ENCODE measurements at regions not wholly inside any gene's neighbourhood (a gene's known extent, or its start where the extent isn't known, plus 50 kb on each side); places are given as distances from the start of the nearest gene placed in this dataset.
A peak's percentile ranks its signal among the peaks of the same experiment; 100 is the strongest.
"Not testable (repeated sequence)": the region's sequence is repeated elsewhere in the genome, so short reads cannot be mapped to it uniquely, and the experiment has no call there.

DNA sequence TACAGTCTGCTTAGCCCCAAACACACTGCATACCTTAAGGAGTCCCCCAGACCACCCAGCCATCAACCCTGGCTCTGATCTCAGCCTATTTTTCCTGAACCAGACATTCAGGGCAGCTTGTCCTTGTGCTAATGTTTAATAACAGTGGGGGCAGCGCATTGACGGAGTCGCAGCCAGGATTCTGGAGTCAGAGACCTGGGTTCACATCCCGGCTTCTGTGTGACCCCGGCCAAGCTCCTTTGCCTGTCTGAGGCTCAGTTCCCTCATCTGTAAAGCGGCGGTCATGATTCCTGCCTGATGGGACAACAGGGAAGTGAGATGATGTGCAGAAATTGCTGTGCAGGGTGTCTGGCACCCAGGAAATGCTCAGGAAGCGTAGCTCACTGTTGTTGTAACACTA, 63.1 kb downstream of the MATN1 start:
- DNase-seq: peak; percentile 48

DNA sequence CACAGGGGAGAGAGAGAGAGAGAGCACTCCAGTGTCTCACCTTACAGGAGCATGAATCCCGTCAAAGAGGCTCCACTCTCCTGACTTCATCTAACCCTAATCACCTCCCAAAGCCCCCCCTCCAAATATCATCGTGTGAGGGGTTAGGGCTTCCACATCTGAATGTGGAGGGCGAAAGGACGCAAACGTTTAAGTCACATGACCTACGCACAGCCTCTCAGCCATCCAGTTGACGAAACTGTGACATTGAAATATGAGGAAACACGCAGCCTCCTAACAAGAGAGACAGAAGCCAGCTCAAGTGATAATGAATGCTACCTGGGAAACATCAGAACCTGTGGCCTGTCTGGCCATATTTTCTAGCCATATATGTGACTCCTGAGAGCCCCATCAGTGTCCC, 63.7 kb downstream of the MATN1 start:
- DNase-seq: no peak

DNA sequence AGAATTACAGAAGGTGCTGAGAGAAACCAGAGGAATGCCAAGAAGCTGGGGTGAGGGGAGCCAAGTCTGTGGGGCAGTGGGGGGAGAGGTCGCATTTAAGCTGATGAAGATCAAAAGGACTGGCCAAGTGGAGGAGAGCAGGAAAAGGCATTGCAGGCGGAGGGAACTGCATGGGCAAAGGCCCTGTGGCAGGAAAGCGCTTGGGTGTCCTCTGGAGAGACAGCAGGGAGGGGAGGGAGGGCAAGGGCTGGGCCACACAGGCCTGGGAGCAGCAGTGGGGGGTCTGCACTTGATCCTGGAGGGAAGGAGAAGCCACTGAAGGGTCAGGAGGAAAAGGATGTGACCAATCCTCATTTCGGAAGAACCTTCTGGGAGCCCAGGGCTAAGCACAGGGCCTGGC, 65.0 kb downstream of the MATN1 start:
- DNase-seq: peak; percentile 46

DNA sequence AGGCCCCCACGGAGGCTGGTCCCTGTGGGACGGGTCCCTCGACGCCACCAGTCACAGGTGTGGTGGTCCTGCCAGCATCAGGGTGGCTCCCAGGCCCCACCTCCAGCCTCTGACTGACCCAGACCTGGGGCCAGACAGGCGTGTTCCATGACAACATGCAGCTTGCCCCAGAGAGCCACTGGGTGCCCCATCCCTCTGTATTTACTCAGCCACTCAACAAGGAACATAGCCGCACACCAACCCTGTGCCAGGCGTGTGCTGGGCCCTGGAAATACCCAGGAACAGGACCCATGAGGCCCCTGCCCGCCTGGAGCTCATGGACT, 65.4 kb downstream of the MATN1 start:
- no peak for DNase-seq

DNA sequence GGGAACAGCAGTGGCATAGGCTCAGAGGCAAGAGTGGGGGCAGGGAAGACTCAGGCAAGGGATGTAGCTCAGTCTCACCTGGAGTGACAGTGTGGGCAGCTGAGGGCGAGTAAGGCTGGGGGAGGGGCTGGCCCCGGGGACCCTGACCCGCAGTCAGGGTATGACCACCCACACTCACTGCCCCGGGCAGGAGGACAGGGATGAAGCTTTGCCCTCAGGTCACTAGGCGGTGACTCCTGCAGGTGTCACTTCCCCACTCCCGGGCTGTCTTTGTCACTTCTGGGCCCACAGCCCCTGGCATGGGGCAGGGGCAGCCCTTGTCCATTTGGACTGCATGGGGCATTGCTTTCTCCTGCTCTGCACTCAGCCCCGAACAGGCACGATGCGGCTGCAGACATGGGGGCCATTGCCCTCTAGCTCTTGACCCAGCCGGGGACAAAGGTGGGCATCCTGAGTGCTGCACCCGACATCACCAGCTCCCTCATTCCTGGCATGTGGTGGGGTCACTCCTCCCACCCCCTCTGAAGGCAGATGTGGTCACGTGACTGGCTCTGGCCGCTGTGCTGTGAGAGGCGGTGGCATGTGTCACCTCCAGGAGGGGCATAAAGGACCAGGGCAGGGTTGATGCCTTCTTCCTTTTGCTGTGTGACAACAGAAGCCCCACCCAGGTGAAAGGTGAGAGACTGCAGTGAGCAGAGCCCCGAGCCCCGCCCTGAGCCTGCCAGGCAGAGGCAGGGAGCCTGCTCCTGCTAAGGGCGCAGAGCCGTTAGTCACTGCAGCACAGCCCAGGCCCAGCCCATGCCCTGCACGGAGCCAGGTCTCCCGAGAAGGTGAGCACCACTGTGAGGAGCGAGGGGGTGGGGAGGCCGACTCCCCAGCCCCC, 66.0 kb downstream of the MATN1 start:
- peak; percentile 59 for DNase-seq

DNA sequence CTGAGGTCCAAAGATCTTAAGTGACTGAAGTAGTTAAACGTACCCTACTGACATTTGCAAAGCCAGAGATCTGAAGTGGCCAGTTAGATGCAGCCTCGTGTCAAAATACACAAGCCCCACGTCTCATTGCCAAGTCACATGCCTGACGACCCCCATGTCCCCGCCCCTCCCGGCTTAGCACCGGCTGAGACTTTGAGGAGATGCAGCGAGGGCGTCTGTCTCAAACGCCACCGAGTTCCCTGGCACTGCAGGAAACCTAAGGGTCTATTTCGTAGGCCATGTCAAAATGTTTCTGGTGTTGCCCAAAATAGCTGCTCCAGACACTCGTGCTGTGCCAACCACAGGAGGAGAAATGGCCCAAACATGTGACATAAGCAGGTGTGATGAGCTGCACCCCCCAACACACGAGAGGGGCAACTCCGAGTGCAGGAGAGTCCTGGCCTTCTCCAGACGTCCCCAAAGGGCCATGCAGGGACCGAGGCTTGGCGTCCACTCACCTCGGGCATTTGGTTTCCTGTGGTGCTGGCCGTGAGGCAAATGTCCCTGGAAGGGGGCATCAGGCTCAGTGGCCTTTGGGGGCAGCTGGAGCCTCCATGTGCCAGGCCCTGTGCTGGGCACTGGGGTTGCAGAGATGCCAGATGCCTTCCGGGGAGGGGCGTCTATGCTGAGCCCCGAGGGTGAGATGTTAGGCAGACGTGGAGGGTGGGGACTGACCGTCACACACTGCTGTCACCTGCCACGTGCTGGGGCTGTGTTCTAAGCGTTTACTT, 67.0 kb downstream of the MATN1 start:
- peak; percentile 46 for DNase-seq

DNA sequence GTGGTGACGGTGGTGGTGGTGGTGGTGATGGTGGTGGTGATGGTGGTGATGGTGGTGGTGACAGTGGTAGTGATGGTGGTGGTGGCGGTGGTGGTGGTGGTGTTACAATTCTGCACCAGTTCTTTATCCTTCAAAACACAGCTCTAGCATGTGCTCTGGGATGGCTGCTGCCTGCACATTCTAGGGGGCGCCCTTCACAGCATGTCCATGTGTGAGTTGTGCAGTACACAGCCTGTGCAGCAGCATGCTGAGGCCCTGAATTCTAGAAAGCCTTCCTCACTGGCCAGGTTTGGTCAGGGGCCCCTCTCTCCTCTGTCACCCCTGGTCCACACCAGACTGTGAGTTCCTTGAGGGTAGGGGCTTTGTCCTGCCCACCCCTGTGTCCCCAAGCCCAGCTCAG, 67.7 kb downstream of the MATN1 start:
- no peak for DNase-seq

DNA sequence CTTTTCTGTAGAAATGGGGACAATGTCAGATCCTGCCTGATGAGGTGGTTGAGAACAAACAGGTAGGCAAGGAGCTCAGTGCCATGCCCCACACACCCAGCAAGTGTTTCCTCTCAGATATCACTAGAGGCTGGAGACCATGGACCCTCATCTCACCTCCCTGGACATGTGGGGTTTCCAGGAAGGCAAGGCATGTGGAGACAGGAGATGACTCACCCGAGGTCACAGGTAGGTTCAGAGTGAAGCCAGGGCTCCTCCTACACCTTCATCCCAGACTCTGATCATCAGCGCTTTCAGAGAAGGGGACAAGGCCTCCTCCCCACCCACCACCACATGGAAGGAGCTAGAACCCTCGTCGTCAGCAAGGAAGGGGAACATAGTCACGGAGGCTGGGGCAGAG, 69.2 kb downstream of the MATN1 start:
- DNase-seq: no peak

DNA sequence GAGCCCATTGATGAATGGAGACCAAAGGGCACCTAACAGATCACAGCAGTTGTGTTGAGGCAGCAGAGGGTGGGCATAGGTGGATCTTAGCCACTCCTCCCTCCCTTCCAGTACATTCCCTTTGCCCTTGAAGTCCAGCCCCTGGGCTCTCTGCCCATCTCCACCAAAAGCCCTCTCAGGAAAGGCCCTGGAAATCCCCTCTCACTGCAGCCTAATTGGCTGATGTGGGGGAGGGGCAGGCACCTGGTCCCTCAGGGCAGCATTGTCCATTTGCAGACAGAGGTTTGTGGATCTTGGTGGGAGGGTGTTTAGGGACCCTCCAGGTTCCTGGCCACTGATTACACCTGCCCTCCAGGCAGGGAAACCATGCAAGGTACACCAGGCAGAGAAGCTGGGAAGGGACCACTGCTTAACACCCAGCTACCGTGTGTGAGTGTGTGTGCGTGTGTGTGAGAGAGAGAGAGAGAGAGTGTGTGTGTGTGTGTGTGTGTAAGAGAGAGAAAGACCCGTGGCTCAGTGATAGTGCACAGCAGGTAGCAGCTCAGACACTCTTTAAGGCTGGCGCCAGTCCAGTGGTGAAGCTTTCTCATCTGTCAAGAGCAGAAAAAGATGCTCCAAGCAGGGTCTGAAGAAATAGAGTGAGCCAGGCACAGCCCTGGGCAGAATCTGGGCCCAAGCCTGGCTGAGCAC, 71.1 kb downstream of the MATN1 start:
- DNase-seq: no peak

DNA sequence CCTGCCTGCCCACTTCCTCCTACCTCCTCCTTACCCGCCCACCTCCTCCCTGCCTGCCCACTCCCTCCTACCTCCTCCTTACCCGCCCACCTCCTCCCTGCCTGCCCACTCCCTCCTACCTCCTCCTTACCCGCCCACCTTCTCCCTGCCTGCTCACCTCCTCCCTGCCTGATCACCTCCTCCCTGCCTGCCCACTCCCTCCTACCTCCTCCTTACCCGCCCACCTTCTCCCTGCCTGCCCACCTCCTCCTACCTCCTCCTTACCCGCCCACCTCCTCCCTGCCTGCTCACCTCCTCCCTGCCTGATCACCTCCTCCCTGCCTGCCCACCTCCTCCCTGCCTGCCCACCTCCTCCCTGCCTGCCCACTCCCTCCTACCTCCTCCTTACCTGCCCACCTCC, 72.0 kb downstream of the MATN1 start:
- DNase-seq: not testable (repeated sequence)

DNA sequence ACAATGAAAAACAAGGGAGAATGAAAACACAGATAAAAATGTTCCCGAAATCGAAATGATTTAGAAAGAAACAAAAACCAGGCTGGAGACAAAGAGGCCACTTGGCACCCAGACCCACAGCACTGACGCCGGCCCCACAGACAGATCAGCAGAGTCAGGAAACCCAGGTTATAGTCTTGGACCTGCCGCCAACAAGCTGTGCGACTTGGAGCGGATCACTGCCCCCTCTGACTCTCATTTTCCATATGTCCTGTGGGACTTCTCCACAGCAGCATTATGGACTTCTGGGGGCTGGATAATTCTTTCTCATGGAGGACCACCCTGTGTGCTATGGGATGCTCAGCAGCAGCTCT, 72.4 kb downstream of the MATN1 start:
- no peak for DNase-seq

DNA sequence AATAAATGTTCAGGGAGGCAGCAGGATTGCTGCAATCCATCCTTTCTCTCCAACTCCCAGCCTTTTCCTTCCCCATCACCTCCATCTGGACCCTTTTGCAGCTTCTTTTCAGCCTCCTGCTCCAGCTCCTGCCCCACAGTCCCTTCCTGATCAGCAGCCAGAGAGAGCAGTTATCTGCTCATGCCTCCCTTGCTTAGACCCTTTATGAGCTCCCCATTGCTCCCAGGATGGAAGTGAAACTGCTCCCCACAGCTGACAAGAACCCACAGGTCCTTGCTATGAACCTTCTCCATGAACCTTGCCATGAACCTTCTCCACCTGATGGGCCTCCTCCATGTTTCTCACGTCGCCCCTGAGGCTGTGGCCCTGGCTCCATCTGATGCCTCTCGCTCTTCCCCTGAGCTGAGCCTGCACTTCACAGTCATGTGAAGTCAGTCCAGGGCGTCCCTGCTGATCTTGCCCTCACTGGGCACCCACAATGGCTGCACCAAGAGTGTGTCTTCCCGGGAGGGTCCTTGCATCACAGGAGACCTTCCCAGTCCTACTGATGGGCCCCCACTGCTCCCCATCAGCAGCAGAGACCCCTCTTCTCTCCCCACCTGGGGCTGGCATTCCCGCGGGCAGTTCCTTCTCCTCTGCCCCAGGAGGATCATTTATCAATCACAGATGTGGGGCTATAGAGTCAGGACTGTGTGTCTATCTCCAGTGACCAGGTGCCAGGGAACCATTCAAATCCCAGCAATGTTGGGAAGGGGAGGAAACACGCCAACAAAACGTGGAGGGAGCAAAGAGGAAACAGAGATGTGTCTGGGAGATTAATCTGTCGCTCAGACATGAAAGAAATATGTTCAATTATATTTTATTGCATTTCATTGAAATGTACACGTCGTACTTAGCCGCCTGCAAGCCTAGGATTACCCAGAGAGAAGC, 73.1 kb downstream of the MATN1 start:
- DNase-seq: no peak

DNA sequence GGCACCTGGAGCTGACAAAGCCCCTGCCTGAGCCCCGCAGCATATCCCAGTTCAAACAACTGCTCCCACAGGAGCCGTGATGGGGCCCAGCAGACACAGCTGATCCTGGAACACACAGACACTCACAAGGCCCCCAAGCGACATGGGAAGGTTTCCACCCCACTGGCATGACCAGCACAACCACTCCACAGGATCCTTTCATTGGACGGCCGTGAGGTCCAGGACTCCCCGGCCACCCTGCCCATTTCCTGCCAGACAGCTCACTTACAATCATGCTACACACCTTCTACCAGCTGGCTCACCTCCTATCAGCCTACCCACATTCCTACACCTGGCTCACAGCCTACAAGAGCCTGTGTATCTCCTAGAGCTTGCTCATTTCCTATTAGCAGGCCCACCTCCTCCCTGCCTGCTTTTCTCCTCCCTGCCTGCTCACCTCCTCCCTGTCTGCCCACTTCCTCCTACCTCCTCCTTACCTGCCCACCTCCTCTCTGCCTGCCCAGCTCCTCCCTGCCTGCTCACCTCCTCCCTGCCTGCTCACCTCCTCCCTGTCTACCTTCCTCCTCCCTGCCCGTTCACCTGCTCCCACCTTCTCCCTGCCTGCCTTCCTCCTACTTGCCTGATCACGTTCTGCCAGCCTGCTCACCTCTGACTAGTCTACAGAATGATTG, 73.9 kb downstream of the MATN1 start:
- no peak for DNase-seq

DNA sequence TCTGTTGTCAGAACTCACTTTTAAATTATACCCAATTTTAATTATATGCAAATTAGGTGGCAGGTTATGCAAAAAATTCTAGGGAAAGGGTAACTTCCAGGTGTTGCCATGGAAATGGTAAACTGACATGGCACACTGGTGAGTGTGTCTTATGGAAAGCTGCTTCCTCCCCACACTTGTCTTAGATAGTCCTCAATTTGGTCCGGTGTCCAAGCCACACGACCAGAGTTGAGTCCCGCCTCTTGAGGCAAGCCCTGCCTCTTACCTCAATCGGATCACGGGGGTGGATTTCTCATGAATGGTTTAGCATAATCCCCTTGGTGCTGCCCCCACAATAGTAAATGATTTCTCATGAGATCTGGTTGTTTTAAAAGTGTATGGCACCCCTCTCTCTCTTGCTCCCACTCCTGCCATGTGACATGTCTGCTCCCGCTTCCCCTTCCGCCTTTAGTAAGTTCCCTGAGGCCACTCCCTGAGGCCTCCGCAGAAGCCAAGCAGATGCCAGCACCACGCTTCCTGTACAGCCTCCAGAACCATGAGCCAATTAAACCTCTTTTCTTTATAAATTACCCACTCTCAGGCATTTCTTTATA, 74.9 kb downstream of the MATN1 start:
- no peak for DNase-seq

DNA sequence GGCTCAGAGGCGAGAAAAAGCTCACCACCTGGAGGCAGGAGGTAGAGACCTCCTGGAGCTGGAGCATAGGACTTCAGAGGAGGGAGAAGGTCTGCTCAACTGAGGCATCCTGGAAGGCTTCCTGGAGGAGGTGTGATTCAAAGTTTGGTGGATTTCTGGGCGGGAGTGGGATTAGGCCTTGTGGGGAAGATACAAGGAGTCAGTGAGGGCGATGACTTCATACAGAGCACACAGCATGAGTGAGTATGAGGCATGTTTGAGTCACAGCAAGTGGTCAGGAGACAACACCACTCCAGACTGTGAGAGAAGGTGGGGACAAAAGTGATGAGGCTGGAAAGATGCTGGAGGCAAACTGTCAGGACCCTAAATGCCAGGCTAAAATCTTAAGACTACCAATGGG, 77.6 kb downstream of the MATN1 start:
- no peak for DNase-seq

DNA sequence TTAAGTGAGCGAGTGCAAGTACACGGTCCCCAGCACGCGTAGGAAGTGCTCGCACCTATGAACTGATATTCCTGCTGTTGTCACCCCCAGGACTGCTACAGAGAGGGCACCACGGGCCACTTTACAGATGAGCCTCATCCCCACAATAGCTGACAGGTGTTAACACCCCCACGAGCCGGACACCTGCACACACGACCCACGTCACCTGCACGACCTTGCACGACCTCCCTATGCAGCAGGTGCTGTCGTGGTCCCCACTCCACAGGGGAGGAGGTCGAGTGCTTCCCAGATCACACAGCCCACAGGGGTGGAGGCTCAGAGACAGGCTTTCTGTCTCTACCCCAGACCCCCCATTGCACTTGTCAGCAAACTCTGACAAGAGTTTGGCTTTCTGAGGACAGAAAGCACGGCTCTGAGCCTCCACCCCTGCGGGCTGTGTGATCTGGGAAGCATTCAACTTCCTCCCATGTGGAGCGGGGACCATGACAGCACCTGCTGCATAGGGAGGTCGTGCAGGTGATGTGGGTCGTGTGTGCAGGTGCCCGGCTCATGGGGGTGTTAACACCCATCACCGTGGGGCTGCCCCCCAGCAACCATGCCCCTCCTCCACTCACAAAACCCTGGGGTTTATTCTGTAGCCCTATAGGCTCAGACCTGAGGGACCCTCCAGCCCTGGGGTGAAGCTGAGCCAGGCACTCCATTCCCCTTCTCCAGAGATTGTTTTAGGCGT, 80.8 kb downstream of the MATN1 start:
- no peak for DNase-seq

DNA sequence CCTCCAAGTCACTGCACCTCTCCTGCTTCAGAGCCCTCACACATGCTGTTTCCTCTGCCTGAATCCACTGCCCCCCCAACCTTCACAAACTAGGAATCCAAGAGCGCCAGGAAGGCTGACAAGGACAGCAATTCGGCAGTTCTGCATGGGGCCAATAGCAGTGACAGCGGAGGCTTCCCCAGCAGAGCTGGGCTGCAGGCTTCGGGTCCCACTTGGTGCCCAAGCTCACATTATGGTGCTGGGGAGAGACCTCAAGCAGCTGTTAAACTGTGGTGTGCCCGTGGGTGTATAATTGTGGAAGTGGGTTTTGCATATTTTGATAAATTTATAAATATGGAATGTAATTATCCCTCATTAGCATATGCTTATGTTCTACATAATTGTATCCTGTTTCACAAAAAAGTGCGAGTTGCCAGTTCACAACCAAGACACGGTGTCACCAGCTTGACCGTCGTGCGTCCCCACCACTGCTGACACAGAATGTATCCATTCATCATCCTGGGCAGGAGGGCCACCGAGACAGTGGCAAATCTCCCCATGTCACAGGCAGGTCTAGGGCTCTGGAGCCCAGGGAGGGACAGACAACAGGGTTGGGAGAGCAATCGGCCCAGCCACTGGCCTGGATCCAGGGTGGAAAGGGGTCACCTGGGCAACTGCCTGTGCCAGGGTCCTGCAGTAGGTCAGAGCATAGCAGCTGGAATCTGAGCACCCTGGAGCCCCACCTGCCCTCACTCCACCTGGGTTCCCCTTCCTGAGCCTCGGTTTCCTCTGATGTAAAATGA, 81.6 kb downstream of the MATN1 start:
- no peak for DNase-seq

DNA sequence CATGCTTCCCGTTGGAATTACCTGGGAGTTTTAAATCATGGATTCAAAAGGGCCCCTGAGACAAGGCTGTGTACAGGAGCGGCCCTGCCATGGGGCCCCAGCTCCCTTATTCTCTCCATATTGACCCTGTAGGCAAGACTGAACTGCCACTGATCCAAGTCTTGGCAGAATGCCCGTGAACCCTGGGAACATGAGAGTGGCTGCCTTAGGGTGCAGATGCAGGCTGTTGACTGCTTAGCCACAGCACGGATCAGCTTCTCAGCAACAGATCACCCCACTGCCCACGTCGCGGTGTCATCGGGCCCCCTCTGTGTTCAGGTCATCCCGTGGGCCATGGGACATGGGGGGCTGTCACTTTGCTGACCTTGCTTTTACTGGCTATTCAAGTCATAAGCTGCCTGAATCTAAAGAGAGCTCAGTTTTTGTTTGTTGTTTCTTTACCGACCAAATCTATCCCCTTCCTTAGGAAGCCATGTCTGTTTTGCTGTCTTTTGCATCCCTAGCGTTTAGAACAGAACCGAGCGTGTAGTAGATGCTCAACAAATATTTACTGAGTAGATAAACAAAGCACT, 83.4 kb downstream of the MATN1 start:
- no peak for DNase-seq

DNA sequence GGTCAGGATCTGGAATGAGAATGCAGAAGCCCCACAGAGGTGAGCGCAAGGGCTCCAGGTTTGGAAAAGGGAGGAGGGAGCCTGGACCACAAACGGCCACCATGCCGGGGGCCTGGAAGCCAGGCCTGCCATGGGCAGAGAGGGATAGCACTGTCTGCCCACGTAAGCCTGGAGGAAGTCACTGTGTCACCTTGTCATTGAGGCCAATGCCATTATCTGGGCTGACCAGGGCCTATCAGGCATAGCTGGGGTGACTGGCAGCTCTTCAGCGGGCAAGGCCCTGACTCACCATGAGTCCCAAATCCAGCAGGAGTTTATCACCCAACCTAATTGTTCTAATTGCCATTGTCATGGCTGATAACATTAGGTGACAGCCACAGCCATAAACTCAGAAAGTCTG, 84.6 kb downstream of the MATN1 start:
- DNase-seq: no peak

DNA sequence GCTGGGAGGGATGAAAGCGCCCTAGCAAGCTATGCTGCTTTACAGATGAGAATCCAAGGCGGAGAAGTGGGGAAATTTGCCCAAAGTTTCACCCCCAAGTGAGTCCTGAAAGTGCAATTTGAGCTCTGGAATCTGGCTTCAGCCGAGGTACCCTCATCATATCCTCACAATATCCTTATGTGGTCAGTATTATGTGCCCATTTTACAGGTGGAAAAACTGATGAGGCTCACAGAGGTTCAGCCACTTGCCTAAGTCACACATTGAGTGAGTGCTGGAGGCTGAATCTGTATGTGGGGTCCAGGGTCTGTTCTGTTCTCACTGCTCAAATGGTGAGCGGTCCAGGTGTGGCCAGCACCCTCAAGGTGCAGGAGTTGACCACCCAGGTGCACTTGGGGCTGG, 85.3 kb downstream of the MATN1 start:
- no peak for DNase-seq

Measured in islet precursor cell (in vitro differentiated cells).